Activated T-cell treated with anti-CD3 and anti-CD28 coated beads, Interleukin-2, amount 50 U/mL, for 72 hours (primary cell): ENCODE measurements at regions not wholly inside any gene's neighbourhood (a gene's known extent, or its start where the extent isn't known, plus 50 kb on each side); places are given as distances from the start of the nearest gene placed in this dataset.
A peak's percentile ranks its signal among the peaks of the same experiment; 100 is the strongest.

ENCODE experiments used
- ATAC-seq, 2 donors: fragments of 150-1000 bp; cut with Tn5 transposase; replicated peaks in 1 of 2; 2 replicates each; pipeline ENCODE4 v1.10.0; 2021; ENCODE audit warnings: moderate library complexity in 2 of 2, mild to moderate bottlenecking in 1 of 2
- DNase-seq, 2 donors: peaks; one replicate each; pipeline ENCODE4 v3.0.0; 2021 to 2022; ENCODE audit warnings: mixed read lengths in 1 of 2
- H3K27ac Mint-ChIP-seq: one replicate; pipeline ENCODE4 v1.8.0; 2022; ENCODE audit warnings: mild to moderate bottlenecking, moderate library complexity, mixed read lengths
- H3K27me3 Mint-ChIP-seq: one replicate; pipeline ENCODE4 v1.8.0; 2022; ENCODE audit warnings: low read depth, mixed read lengths
- H3K36me3 Mint-ChIP-seq, 2 donors: one replicate each; pipeline ENCODE4 v1.8.0; 2022; ENCODE audit warnings: mixed read lengths in 2 of 2, mild to moderate bottlenecking in 1 of 2; ENCODE audit not compliant: insufficient read depth in 2 of 2
- H3K4me1 Mint-ChIP-seq: one replicate; pipeline ENCODE4 v1.8.0; 2022; ENCODE audit warnings: low read depth, mixed read lengths
- H3K4me3 Mint-ChIP-seq, 2 donors: one replicate each; pipeline ENCODE4 v1.8.0; 2022; ENCODE audit warnings: mild to moderate bottlenecking in 2 of 2, mixed read lengths in 2 of 2, moderate library complexity in 2 of 2
- H3K9me3 Mint-ChIP-seq, 2 donors: one replicate each; pipeline ENCODE4 v1.8.0; 2022; ENCODE audit warnings: mixed read lengths in 2 of 2

- no peak overlapping the region for H3K4me3 Mint-ChIP-seq
- H3K9me3 Mint-ChIP-seq, result peaks cover 11 to 14% of the 10 kb centered on the region in 2 donors
- no peaks in the 10 kb centered on the region for H3K27me3 Mint-ChIP-seq
- H3K4me1 Mint-ChIP-seq, result no peaks in the 10 kb centered on the region
- DNase-seq (no peak), ATAC-seq (no peak)
- H3K36me3 Mint-ChIP-seq, result peaks cover 1 to 5% of the 10 kb centered on the region in 2 donors
- H3K27ac Mint-ChIP-seq, result peak overlapping the region; percentile 51
Measured at GRCh38 chr1:86296305-86297205, 99.6 kb downstream of the ODF2L start.

- no peak overlapping the region for H3K4me3 Mint-ChIP-seq
- no peaks in the 10 kb centered on the region for H3K27me3 Mint-ChIP-seq
- DNase-seq (no peak), ATAC-seq (no peak)
- H3K4me1 Mint-ChIP-seq, result no peaks in the 10 kb centered on the region
- no peaks in the 10 kb centered on the region for H3K36me3 Mint-ChIP-seq
- H3K9me3 Mint-ChIP-seq, result peaks cover 4 to 8% of the 10 kb centered on the region in 2 donors
- no peak overlapping the region for H3K27ac Mint-ChIP-seq
Measured at GRCh38 chr1:86289746-86290145, 106.4 kb downstream of the ODF2L start.

GRCh38 chr1:86289161-86289560, 107.0 kb downstream of the ODF2L start:
- Mint-ChIP-seq H3K4me1 (no peaks in the 10 kb centered on the region), H3K4me3 (no peak overlapping the region), H3K27me3 (no peaks in the 10 kb centered on the region), H3K36me3 (no peaks in the 10 kb centered on the region), H3K9me3 (peaks cover 4 to 7% of the 10 kb centered on the region in 2 donors), H3K27ac (no peak overlapping the region)
- DNase-seq (no peak), ATAC-seq (no peak)

- Mint-ChIP-seq H3K4me3 (no peak overlapping the region), H3K9me3 (peaks cover 4 to 6% of the 10 kb centered on the region in 2 donors), H3K4me1 (no peaks in the 10 kb centered on the region), H3K27ac (no peak overlapping the region), H3K27me3 (no peaks in the 10 kb centered on the region), H3K36me3 (no peaks in the 10 kb centered on the region)
- ATAC-seq, result no peak
- no peak for DNase-seq
Measured at GRCh38 chr1:86288586-86289147, 107.5 kb downstream of the ODF2L start.

- no peak for DNase-seq
- no peaks in the 10 kb centered on the region for H3K4me1 Mint-ChIP-seq
- H3K27me3 Mint-ChIP-seq, result no peaks in the 10 kb centered on the region
- H3K9me3 Mint-ChIP-seq, result no peaks in the 10 kb centered on the region
- H3K27ac Mint-ChIP-seq, result no peak overlapping the region
- H3K4me3 Mint-ChIP-seq, result no peak overlapping the region
- ATAC-seq, result no peak
- no peaks in the 10 kb centered on the region for H3K36me3 Mint-ChIP-seq
Measured at GRCh38 chr1:86285796-86286195, 110.3 kb downstream of the ODF2L start.

GRCh38 chr1:86282611-86283010, 113.5 kb downstream of the ODF2L start:
- H3K27me3 Mint-ChIP-seq, result no peaks in the 10 kb centered on the region
- ATAC-seq, result no peak
- H3K9me3 Mint-ChIP-seq, result no peaks in the 10 kb centered on the region
- H3K4me3 Mint-ChIP-seq, result no peak overlapping the region
- no peak overlapping the region for H3K27ac Mint-ChIP-seq
- DNase-seq, result no peak
- H3K4me1 Mint-ChIP-seq, result no peaks in the 10 kb centered on the region
- H3K36me3 Mint-ChIP-seq, result no peaks in the 10 kb centered on the region

GRCh38 chr1:86277936-86278335, 118.2 kb downstream of the ODF2L start:
- H3K4me3 Mint-ChIP-seq, result no peak overlapping the region
- H3K4me1 Mint-ChIP-seq, result no peaks in the 10 kb centered on the region
- H3K9me3 Mint-ChIP-seq, result no peaks in the 10 kb centered on the region
- H3K27ac Mint-ChIP-seq, result no peak overlapping the region
- ATAC-seq (no peak), DNase-seq (no peak)
- H3K36me3 Mint-ChIP-seq, result no peaks in the 10 kb centered on the region
- no peaks in the 10 kb centered on the region for H3K27me3 Mint-ChIP-seq

- Mint-ChIP-seq H3K27me3 (no peaks in the 10 kb centered on the region), H3K9me3 (no peaks in the 10 kb centered on the region), H3K36me3 (no peaks in the 10 kb centered on the region), H3K4me1 (no peaks in the 10 kb centered on the region), H3K4me3 (no peak overlapping the region), H3K27ac (no peak overlapping the region)
- no peak for DNase-seq
- ATAC-seq, result no peak
Measured at GRCh38 chr1:86273066-86273465, 116.5 kb upstream of the COL24A1 start.

- no peaks in the 10 kb centered on the region for H3K4me1 Mint-ChIP-seq
- DNase-seq, result no peak
- H3K27ac Mint-ChIP-seq, result no peak overlapping the region
- H3K36me3 Mint-ChIP-seq, result no peaks in the 10 kb centered on the region
- H3K4me3 Mint-ChIP-seq, result no peak overlapping the region
- no peaks in the 10 kb centered on the region for H3K27me3 Mint-ChIP-seq
- ATAC-seq, result no peak
- H3K9me3 Mint-ChIP-seq, result no peaks in the 10 kb centered on the region
Measured at GRCh38 chr1:86272083-86272482, 115.5 kb upstream of the COL24A1 start.

GRCh38 chr1:86271046-86271445, 114.5 kb upstream of the COL24A1 start:
- DNase-seq (no peak), ATAC-seq (no peak)
- Mint-ChIP-seq H3K27ac (no peak overlapping the region), H3K36me3 (no peaks in the 10 kb centered on the region), H3K4me1 (no peaks in the 10 kb centered on the region), H3K27me3 (no peaks in the 10 kb centered on the region), H3K4me3 (no peak overlapping the region), H3K9me3 (no peaks in the 10 kb centered on the region)

- Mint-ChIP-seq H3K4me1 (no peaks in the 10 kb centered on the region), H3K9me3 (no peaks in the 10 kb centered on the region), H3K4me3 (no peak overlapping the region), H3K36me3 (no peaks in the 10 kb centered on the region), H3K27me3 (peaks cover 5% of the 10 kb centered on the region), H3K27ac (no peak overlapping the region)
- no peak for DNase-seq
- no peak for ATAC-seq
Measured at GRCh38 chr1:86263101-86263500, 106.5 kb upstream of the COL24A1 start.

- Mint-ChIP-seq H3K4me1 (no peaks in the 10 kb centered on the region), H3K9me3 (no peaks in the 10 kb centered on the region), H3K4me3 (no peak overlapping the region), H3K36me3 (no peaks in the 10 kb centered on the region), H3K27ac (no peak overlapping the region), H3K27me3 (peaks cover 5% of the 10 kb centered on the region)
- no peak for DNase-seq
- no peak for ATAC-seq
Measured at GRCh38 chr1:86260476-86260875, 103.9 kb upstream of the COL24A1 start.

- DNase-seq (no peak), ATAC-seq (no peak)
- H3K4me1 Mint-ChIP-seq, result no peaks in the 10 kb centered on the region
- no peaks in the 10 kb centered on the region for H3K36me3 Mint-ChIP-seq
- no peaks in the 10 kb centered on the region for H3K9me3 Mint-ChIP-seq
- peaks cover 5% of the 10 kb centered on the region for H3K27me3 Mint-ChIP-seq
- no peak overlapping the region for H3K4me3 Mint-ChIP-seq
- H3K27ac Mint-ChIP-seq, result no peak overlapping the region
Measured at GRCh38 chr1:86259390-86259789, 102.8 kb upstream of the COL24A1 start.

- peaks cover 5% of the 10 kb centered on the region for H3K27me3 Mint-ChIP-seq
Measured at GRCh38 chr1:86258101-86258500, 101.5 kb upstream of the COL24A1 start.

More at GRCh38 chr1:86258101-86258500, 101.5 kb upstream of the COL24A1 start:
- no peaks in the 10 kb centered on the region for H3K36me3 Mint-ChIP-seq
- no peak overlapping the region for H3K27ac Mint-ChIP-seq
- DNase-seq (no peak), ATAC-seq (no peak)
- H3K4me3 Mint-ChIP-seq, result no peak overlapping the region
- H3K9me3 Mint-ChIP-seq, result no peaks in the 10 kb centered on the region
- H3K4me1 Mint-ChIP-seq, result no peaks in the 10 kb centered on the region
